BLaER1 treated with 17β-estradiol and CSF1 and Interleukin-3, amounts not matched to agents 10 nM and 100 nM (cell line): ENCODE measurements at regions not wholly inside any gene's neighbourhood (a gene's known extent, or its start where the extent isn't known, plus 50 kb on each side); places are given as distances from the start of the nearest gene placed in this dataset.
"Not testable (repeated sequence)": the region's sequence is repeated elsewhere in the genome, so short reads cannot be mapped to it uniquely, and the experiment has no call there.

Source experiments
- H3K27ac ChIP-seq, 11 experiments: shearing (Covaris generic); formaldehyde crosslinking; 2 replicates each; pipeline ENCODE4 v1.8.1; 2022
- H3K27me3 ChIP-seq, 11 experiments: shearing (Covaris generic); formaldehyde crosslinking; 2 replicates each; pipeline ENCODE4 v1.8.1; 2022
- H3K36me3 ChIP-seq, 11 experiments: shearing (Covaris generic); formaldehyde crosslinking; 2 replicates each; pipeline ENCODE4 v1.8.1; 2022
- H3K4me1 ChIP-seq, 10 experiments: shearing (Covaris generic); formaldehyde crosslinking; 2 replicates each; pipeline ENCODE4 v1.8.1; 2022
- H3K4me2 ChIP-seq, 11 experiments: shearing (Covaris generic); formaldehyde crosslinking; 2 replicates each; pipeline ENCODE4 v1.8.1; 2022
- H3K4me3 ChIP-seq, 10 experiments: shearing (Covaris generic); formaldehyde crosslinking; 2 replicates each; pipeline ENCODE4 v1.8.1; 2022
- H3K9ac ChIP-seq, 11 experiments: shearing (Covaris generic); formaldehyde crosslinking; 2 replicates each; pipeline ENCODE4 v1.8.1; 2022
- H3K9me3 ChIP-seq, 11 experiments: shearing (Covaris generic); formaldehyde crosslinking; replicated peaks in 1 of 11; 2 replicates each; pipeline ENCODE4 v1.8.1; 2022
- H4K20me1 ChIP-seq, 11 experiments: shearing (Covaris generic); formaldehyde crosslinking; 2 replicates each; pipeline ENCODE4 v1.8.1; 2022
- Cebpa-rat ChIP-seq, 11 experiments: shearing (Covaris generic); IDR thresholded peaks; 2 replicates each; pipeline ENCODE4 v1.8.1; 2022

DNA sequence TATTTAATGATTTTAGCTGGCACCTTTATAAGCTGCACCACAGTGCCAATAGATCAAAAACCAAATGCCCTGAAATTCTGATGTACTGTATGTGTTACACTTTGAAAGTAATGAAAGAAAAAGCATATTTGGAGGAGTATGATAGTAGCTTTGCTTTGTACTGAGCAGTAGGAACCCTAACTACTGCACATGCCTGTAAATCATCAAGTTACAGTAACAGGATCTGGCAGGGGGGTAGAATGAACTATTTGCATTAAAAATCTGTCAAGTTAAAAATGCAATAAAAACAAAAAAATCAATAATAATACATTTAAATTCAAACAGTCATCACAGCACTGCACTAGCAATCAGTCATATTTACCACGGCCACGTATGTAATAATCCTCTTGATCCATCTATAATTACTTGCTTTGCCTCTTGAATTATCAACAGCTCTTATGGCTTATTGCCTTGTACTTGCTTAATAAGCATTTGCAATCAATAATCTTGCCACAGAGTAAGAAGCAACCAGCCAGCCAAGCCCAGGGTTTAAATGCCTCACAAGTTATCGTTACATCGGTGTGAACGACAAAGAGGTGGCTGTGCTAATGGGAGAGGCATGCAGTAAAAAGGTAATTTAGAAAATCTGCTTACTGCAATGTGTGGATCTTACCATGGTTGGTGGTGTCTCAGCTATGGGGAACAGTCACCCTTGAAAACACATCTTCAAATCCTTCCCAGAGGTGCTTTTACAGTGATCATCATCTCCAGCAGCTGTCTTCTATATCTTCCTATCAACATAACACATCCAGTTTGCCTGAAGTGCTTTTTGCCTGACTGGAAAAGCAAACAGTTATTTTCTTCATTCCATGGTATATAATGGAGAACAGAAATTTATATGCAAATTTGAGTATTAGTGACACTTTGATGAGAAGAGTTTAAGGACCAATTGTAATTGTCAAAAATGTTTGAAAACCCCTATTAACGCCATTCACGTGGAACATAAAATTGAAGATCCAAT, 1812.1 kb upstream of the ADGRL3 start:
- Histone ChIP-seq H4K20me1 (no peaks in the 10 kb centered on the region), H3K4me2 (no peak overlapping the region), H3K27ac (no peak overlapping the region), H3K4me1 (no peaks in the 10 kb centered on the region), H3K27me3 (no peaks in the 10 kb centered on the region), H3K9ac (no peak overlapping the region), H3K4me3 (no peak overlapping the region), H3K9me3 (no peaks in the 10 kb centered on the region), H3K36me3 (no peaks in the 10 kb centered on the region)
- TF ChIP-seq Cebpa-rat (IDR thresholded peaks at IDR 0.05) = no peak

DNA sequence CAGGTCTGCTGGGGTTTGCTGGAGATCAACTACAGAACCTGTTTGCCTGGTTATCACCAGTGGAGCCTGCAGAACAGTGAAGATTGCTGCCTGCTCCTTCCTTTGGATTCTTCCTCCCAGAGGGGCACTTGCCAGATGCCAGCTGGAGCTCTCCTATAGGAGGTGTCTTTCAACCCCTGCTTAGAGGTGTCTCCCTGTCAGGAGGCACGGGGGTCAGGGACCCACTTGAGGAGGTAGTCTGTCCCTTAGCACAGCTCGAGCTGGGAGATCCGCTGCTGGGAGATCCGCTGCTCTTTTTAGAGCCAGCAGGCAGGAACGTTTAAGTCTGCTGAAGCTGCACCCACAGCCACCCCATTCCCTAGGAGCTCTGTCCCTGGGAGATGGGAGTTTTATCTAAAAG, 1806.3 kb upstream of the ADGRL3 start:
- H3K4me1 ChIP-seq = no peaks in the 10 kb centered on the region
- H3K9me3 ChIP-seq = peaks cover 0 to 10% (median 0%) of the 10 kb centered on the region in 11 experiments; a peak in 1 of 22 replicates
- H3K27me3 ChIP-seq = no peaks in the 10 kb centered on the region
- no peak overlapping the region for H3K4me3 ChIP-seq
- no peak overlapping the region for H3K9ac ChIP-seq
- no peaks in the 10 kb centered on the region for H3K36me3 ChIP-seq
- TF ChIP-seq Cebpa-rat (IDR thresholded peaks at IDR 0.05) = no peak
- no peak overlapping the region for H3K4me2 ChIP-seq
- H3K27ac ChIP-seq = no peak overlapping the region
- H4K20me1 ChIP-seq = no peaks in the 10 kb centered on the region

DNA sequence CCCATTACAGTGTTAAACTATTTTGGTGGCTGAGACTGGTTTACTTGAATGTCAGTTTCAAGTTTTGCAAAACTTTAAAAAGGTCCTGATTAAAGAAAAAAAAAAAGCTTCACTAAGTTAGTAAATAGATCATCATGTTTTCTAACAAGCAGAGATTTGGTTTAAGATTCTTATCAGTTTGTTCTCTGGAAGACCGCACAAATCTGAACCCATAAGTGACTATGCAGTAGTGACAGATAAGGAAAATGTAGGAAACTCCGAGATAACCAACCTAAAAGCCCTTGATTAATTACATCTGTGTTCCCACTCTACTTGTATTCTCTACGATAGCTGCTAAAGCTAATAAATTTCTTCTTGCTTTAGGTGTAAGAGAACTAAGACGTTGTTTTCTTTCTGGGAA, 1799.8 kb upstream of the ADGRL3 start:
- Histone ChIP-seq H3K27ac (no peak overlapping the region), H3K9me3 (no peaks in the 10 kb centered on the region), H3K27me3 (no peaks in the 10 kb centered on the region), H3K9ac (no peak overlapping the region), H3K36me3 (no peaks in the 10 kb centered on the region), H3K4me3 (no peak overlapping the region), H3K4me2 (no peak overlapping the region), H3K4me1 (no peaks in the 10 kb centered on the region), H4K20me1 (no peaks in the 10 kb centered on the region)
- TF ChIP-seq Cebpa-rat (IDR thresholded peaks at IDR 0.05) = no peak

- H3K9me3 ChIP-seq = peaks cover 0 to 8% (median 0%) of the 10 kb centered on the region in 11 experiments; a peak in 1 of 22 replicates
Observed at GRCh38 chr4:59409647-59410046, 1790.5 kb upstream of the ADGRL3 start.

DNA sequence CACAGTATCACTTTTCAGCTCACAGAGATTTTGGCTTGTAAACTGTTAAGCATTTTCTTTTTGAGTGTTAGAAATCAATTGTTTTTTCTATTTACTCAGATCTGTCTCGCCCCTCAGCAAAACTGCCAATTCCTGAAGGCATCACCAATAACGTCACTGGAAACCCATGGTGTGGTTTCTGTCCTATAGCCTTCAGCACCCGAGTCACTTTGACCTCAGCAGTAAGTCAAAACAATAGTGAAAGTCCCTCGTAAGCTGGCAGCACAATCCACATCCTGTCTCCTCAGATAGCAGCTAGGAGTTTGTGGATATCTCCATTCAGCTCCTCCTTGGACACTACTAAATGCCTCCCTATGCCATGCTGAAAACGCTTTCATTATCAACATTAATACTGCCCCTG, 1787.4 kb upstream of the ADGRL3 start:
- H3K4me1 ChIP-seq = no peaks in the 10 kb centered on the region
- H3K4me2 ChIP-seq = no peak overlapping the region
- no peak overlapping the region for H3K9ac ChIP-seq
- no peaks in the 10 kb centered on the region for H3K36me3 ChIP-seq
- H4K20me1 ChIP-seq = no peaks in the 10 kb centered on the region
- no peaks in the 10 kb centered on the region for H3K27me3 ChIP-seq
- TF ChIP-seq Cebpa-rat (IDR thresholded peaks at IDR 0.05) = no peak
- peaks cover 0 to 8% (median 0%) of the 10 kb centered on the region in 11 experiments; a peak in 1 of 22 replicates for H3K9me3 ChIP-seq
- no peak overlapping the region for H3K27ac ChIP-seq
- no peak overlapping the region for H3K4me3 ChIP-seq

More at GRCh38 chr4:59409647-59410046, 1790.5 kb upstream of the ADGRL3 start:
- Histone ChIP-seq H3K4me1 (no peaks in the 10 kb centered on the region), H3K9ac (no peak overlapping the region), H3K27ac (no peak overlapping the region), H3K4me3 (no peak overlapping the region), H3K27me3 (no peaks in the 10 kb centered on the region), H3K4me2 (no peak overlapping the region), H4K20me1 (no peaks in the 10 kb centered on the region), H3K36me3 (no peaks in the 10 kb centered on the region)
- no peak for TF ChIP-seq Cebpa-rat (IDR thresholded peaks at IDR 0.05)

GRCh38 chr4:59455751-59456150, 1744.4 kb upstream of the ADGRL3 start:
- Histone ChIP-seq H4K20me1 (no peaks in the 10 kb centered on the region), H3K9me3 (no peaks in the 10 kb centered on the region), H3K27ac (no peak overlapping the region), H3K4me2 (no peak overlapping the region), H3K4me1 (no peaks in the 10 kb centered on the region), H3K36me3 (no peaks in the 10 kb centered on the region), H3K4me3 (no peak overlapping the region), H3K27me3 (no peaks in the 10 kb centered on the region), H3K9ac (no peak overlapping the region)
- no peak for TF ChIP-seq Cebpa-rat (IDR thresholded peaks at IDR 0.05)

DNA sequence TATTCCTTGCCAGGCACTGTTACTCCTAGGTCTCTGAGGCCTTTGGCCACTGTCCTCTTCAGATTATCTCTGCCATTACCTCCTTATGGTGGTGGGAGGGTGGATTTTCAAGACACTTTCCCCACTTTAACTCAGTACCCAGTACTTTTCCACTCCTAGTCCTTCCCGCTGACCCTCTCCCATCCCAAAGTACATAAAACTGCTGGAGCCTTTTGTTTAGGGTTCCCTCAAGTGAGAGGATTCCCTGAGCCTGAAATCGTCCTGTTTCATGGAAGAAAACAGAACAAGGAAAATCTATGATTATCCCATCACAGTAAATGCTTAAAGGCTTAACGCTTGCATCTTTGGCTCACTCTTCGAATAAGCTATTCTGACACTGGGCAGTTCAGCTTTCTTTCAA, 1742.5 kb upstream of the ADGRL3 start:
- Histone ChIP-seq H3K9ac (no peak overlapping the region), H3K4me2 (no peak overlapping the region)

GRCh38 chr4:59484944-59485343, 1715.2 kb upstream of the ADGRL3 start:
- Histone ChIP-seq H3K4me3 (no peak overlapping the region), H3K27me3 (no peaks in the 10 kb centered on the region), H3K4me2 (no peak overlapping the region), H3K9me3 (peaks cover 0 to 7% (median 0%) of the 10 kb centered on the region in 11 experiments; a peak in 3 of 22 replicates), H3K9ac (no peak overlapping the region), H3K4me1 (peaks cover 0 to 9% (median 0%) of the 10 kb centered on the region in 10 experiments; a peak in 1 of 20 replicates), H4K20me1 (no peaks in the 10 kb centered on the region), H3K27ac (no peak overlapping the region), H3K36me3 (no peaks in the 10 kb centered on the region)
- TF ChIP-seq Cebpa-rat (IDR thresholded peaks at IDR 0.05) = no peak

More for the DNA sequence above, 1742.5 kb upstream of the ADGRL3 start:
- no peaks in the 10 kb centered on the region for H3K36me3 ChIP-seq
- H3K27ac ChIP-seq = no peak overlapping the region
- no peaks in the 10 kb centered on the region for H3K9me3 ChIP-seq
- no peaks in the 10 kb centered on the region for H4K20me1 ChIP-seq
- H3K4me3 ChIP-seq = no peak overlapping the region
- TF ChIP-seq Cebpa-rat (IDR thresholded peaks at IDR 0.05) = no peak
- H3K4me1 ChIP-seq = no peaks in the 10 kb centered on the region
- H3K27me3 ChIP-seq = no peaks in the 10 kb centered on the region

DNA sequence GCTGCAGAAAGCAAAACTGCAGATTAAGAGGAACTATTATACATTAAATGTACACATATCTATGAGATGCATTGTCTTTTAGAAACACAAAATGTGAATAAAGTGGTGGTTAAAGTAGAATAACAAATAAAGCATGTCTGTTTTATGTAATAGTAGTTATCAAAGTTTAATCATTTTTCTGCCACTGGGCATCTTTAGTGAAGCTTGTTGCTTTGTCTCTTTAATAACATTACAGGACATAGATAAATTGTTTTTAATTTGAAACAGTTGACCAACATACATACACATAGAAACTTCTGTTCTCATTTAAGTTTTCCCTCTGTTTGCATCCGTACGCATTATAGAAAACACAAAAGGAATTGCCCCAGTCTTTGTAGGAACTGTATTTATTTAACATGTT, 1700.0 kb upstream of the ADGRL3 start:
- Histone ChIP-seq H3K9me3 (no peaks in the 10 kb centered on the region), H3K27ac (no peak overlapping the region), H3K4me2 (no peak overlapping the region), H3K4me3 (no peak overlapping the region), H3K36me3 (no peaks in the 10 kb centered on the region), H3K27me3 (no peaks in the 10 kb centered on the region), H3K4me1 (no peaks in the 10 kb centered on the region), H3K9ac (no peak overlapping the region), H4K20me1 (no peaks in the 10 kb centered on the region)
- no peak for TF ChIP-seq Cebpa-rat (IDR thresholded peaks at IDR 0.05)

DNA sequence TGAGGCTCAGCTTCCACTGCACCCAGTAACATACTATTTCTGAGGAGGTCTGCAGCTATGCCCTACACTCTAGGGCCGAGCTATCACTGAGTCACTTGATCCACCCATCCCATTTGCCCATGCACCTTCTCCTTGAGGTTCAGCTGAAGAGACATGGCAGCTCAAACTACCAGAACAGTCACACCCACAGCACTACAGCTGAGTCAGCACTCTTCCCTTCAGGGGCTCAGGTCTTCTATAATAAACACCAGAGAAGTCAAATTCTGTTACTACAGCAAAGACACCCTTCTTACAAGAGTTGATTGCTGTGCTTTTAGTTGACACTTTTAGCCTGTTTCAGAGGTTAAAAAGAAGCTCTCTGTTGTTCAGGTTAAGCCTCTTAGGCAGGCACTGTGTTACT, 1696.4 kb upstream of the ADGRL3 start:
- no peaks in the 10 kb centered on the region for H3K9me3 ChIP-seq
- no peak overlapping the region for H3K9ac ChIP-seq
- no peak overlapping the region for H3K4me2 ChIP-seq
- no peak for TF ChIP-seq Cebpa-rat (IDR thresholded peaks at IDR 0.05)
- no peaks in the 10 kb centered on the region for H3K4me1 ChIP-seq
- no peaks in the 10 kb centered on the region for H3K27me3 ChIP-seq
- no peaks in the 10 kb centered on the region for H3K36me3 ChIP-seq
- no peak overlapping the region for H3K4me3 ChIP-seq
- H3K27ac ChIP-seq = no peak overlapping the region
- H4K20me1 ChIP-seq = no peaks in the 10 kb centered on the region

DNA sequence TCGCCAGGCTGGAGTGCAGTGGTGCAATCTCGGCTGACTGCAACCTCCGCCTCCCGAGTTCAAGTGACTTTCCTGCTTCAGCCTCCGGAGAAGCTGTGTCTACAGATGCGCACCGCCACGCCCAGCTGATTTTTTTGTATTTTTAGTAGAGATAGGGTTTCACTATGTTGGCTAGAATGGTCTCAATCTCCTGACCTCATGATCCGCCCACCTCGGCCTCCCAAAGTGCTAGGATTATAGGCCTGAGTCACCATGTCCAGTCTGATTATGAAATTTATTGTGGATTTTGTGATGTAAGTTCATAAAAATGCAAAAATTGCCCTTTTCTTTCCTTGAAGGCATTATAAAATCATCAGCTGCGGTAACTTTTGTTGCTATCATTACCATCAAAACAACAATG, 1688.3 kb upstream of the ADGRL3 start:
- H4K20me1 ChIP-seq, H3K9me3 ChIP-seq, H3K4me2 ChIP-seq, H3K27ac ChIP-seq, H3K36me3 ChIP-seq, H3K4me1 ChIP-seq, H3K4me3 ChIP-seq, H3K27me3 ChIP-seq, H3K9ac ChIP-seq: not testable (repeated sequence)
